ENCODE measurements at regions not wholly inside any gene's neighbourhood (a gene's known extent, or its start where the extent isn't known, plus 50 kb on each side); places are given as distances from the start of the nearest gene placed in this dataset.
"Not testable (repeated sequence)": the region's sequence is repeated elsewhere in the genome, so short reads cannot be mapped to it uniquely, and the experiment has no call there.

GRCh38 chr7:148472406-148472805, 118.2 kb upstream of the C7orf33 start:
- DNase-seq (ENCODE audit: low spot score) = no peak

- no peak for DNase-seq (ENCODE audit: low spot score)
Measured at GRCh38 chr7:148473703-148474480, 116.7 kb upstream of the C7orf33 start.

GRCh38 chr7:148474481-148475025, 116.0 kb upstream of the C7orf33 start:
- DNase-seq (ENCODE audit: low spot score) = no peak

GRCh38 chr7:148478551-148478950, 112.0 kb upstream of the C7orf33 start:
- no peak for DNase-seq (ENCODE audit: low spot score)

- no peak for DNase-seq (ENCODE audit: low spot score)
Measured at GRCh38 chr7:148480479-148481146, 110.0 kb upstream of the C7orf33 start.

DNA sequence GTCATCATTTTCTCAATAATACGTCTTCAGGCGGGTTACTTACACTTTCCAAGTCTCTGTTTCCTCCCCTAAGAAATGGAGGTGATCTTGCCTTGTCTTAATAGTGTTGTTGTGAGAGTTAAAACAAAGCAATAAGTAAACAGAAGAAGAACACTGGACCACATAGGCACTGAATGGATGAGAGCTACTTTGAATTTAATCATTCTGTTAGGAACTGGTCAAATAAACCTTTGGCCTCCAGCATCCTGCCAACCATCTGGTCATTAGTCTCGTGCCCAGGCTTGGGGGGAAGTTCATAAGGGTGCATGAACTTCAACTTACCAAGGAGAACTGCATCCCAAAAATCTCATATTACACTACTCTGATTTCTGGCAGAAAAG, 109.4 kb upstream of the C7orf33 start:
- DNase-seq (ENCODE audit: low spot score) = no peak

DNA sequence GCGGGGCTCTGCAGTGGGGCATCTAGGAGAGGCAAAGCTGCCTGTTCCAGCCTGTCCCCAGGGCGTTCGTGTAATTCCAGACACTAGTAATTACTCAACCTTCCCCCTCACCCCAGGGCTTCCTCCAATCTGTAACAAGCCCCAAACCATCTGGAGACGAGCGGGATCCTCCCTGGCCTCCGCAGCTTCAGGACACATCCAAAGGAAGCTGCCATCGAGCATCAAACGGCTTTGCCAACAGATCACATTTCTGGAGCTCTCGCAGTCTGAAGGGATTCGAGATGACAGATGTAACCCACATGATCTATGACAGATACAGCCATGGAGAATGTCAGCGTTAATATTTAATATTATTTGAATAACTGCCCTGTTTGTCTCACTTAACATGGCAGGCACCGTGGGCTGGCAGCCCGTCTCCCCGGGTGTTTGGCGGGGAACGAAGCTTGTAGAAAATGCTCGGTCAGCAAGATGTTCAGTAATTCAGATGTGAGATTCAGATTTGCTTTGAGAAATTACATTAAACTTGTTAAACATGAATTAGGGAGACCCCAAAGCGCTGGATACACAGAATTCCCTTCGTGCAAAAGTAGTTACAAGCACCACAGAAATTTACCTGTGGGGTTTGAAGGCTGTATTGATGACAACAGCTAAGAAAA, 108.5 kb upstream of the C7orf33 start:
- no peak for DNase-seq (ENCODE audit: low spot score)

GRCh38 chr7:148483515-148484308, 106.9 kb upstream of the C7orf33 start:
- no peak for DNase-seq (ENCODE audit: low spot score)

- no peak for DNase-seq (ENCODE audit: low spot score)
Measured at GRCh38 chr7:148484486-148484885, 106.1 kb upstream of the C7orf33 start.

DNA sequence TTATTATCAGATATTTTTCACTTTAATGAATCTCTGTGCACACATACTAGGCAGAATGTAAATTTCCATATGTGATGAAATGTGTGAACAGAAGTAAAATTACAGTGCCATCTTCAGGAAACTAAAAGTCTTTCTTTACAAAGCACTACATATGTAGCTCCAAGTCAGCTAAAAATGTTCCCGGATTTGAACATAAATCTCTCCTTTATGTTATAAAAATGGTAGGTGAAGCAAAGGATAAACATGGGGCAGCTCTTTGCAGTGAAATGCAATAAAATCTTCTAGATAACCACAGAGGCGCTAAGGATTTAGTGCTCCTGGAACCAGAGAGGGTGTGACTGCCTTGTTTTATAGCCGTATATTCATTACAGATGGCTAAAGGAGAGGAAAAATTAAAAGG, 104.9 kb upstream of the C7orf33 start:
- DNase-seq (ENCODE audit: low spot score) = peak; percentile 45

DNA sequence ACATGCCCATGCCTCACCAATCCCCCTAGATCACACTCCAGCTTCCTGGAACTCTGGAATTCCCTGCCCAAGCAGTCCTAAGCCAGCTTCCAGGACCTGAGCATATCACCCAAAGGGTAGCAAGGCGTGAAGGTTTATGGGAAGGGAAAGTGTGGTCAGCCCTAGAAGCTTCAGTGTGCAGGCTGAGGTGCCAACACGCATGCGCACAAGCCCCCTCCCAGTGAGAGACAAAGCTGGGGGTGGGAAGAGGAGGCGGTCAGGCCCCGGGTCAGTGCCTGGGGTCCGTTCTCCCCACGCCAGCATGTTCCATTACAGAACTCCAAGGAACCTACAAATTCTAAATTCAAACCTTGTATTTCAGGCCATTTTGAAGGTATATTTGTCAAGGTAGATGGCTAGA, 103.6 kb upstream of the C7orf33 start:
- no peak for DNase-seq (ENCODE audit: low spot score)

- no peak for DNase-seq (ENCODE audit: low spot score)
Measured at GRCh38 chr7:148487912-148488311, 102.7 kb upstream of the C7orf33 start.

- no peak for DNase-seq (ENCODE audit: low spot score)
Measured at GRCh38 chr7:148489678-148490077, 100.9 kb upstream of the C7orf33 start.

- DNase-seq (ENCODE audit: low spot score) = no peak
Measured at GRCh38 chr7:148492157-148492860, 98.3 kb upstream of the C7orf33 start.

GRCh38 chr7:148495605-148496004, 95.0 kb upstream of the C7orf33 start:
- no peak for DNase-seq (ENCODE audit: low spot score)

GRCh38 chr7:148500978-148501377, 89.6 kb upstream of the C7orf33 start:
- no peak for DNase-seq (ENCODE audit: low spot score)

- peak; percentile 44 for DNase-seq (ENCODE audit: low spot score)
Measured at GRCh38 chr7:148503900-148504487, 86.6 kb upstream of the C7orf33 start.

GRCh38 chr7:148505645-148506375, 84.8 kb upstream of the C7orf33 start:
- DNase-seq (ENCODE audit: low spot score) = no peak

- DNase-seq (ENCODE audit: low spot score) = not testable (repeated sequence)
Measured at GRCh38 chr7:148507064-148507573, 83.4 kb upstream of the C7orf33 start.

- DNase-seq (ENCODE audit: low spot score) = no peak
Measured at GRCh38 chr7:148507787-148508186, 82.8 kb upstream of the C7orf33 start.
